DMS153 treated with DMSO at 0.1 percent for 48 hours (cell line): ENCODE measurements at regions not wholly inside any gene's neighbourhood (a gene's known extent, or its start where the extent isn't known, plus 50 kb on each side); places are given as distances from the start of the nearest gene placed in this dataset.
A peak's percentile ranks its signal among the peaks of the same experiment; 100 is the strongest.

Experiments used
- DNase-seq: peaks from one replicate; lab custom pipeline; 2025; ENCODE audit not compliant: unreplicated experiment; lab: John Stamatoyannopoulos, UW

DNA sequence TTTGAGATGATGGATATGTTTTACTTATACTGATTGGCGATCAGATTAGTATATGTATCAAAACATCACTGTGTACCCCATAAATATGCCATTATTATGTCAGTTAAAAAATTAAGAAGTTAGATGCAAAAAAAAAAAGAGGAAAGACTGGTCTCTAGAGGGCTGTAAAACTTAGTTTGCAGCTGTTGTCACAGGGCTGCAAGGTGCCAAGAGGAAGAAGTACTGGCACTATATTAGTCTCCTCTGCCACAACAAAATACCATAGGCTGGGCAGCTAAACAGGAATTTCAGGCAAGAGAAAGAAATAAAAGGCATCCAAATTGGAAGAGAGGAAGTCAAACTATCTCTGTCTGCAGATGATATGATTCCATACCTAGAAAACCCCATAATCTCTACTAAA lies 177.8 kb upstream of the PLPP4 start:
- no peak for DNase-seq

DNA sequence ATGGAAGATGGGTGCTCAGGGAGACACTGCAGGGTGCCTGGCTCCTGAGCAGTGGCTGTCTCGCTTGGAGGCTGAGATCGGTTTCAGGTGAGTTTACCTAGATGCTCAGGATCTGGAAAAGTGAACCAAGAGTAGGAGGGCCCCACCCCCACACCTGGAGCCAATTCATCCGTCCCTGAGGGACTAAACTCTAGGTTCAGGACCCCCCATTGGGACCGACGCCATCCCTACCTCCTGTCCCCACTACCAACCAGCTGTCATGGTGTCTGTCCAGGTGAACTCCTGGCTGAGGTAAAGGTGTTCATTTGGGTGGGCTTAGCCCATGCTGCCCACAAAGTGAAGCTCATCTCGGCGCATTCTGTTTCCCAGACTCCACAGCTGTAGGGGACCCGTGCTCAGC lies 174.6 kb upstream of the PLPP4 start:
- no peak for DNase-seq

DNA sequence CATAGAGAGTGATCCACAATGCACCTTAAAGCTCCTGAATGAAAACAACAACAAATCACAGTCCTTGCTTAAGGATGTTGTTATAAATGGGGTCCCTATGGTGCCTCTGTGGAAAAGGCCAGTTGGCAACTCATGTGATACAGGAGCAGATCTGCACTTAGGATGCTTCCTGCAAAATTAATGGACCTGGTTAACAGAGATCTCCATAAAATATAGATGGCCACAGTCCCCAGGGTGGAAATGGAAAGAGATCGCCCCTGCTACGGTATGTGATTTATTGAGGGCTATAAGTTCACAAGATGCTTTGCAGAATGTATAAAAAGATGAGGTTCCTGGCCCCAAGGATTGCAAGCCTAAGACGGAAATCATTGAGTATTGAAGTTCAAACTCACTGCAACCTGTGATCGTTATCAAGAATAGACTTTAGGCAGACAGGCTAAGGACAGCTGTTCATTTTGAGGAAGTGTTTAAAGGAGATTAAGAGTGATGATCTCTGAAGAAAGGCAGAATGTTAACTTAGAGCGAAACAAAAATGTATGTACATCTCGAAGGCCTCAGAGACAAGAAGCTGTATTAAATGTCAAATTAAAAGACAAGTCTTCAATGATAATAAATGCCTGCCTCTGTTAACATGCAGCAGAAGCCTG lies 174.1 kb upstream of the PLPP4 start:
- no peak for DNase-seq

DNA sequence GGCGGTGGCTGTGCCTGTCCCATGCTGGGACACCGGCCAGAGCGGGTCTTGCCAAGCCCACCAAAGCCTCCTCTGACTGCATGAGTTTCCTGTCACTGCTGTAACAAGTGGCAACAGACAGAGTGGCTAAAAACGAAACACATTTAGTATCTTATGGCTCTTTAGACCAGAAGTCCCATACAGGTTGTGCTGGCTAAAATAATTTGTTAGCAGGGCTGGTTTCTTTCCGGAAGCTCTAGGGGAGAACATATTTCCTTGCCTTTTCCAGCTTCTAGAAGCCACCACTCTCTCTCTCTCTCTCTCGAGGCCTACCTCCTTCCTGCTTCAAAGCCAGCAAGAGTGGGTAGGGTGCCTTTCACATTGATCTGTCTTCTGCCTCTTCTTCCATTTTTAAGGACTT lies 171.6 kb upstream of the PLPP4 start:
- DNase-seq = no peak

DNA sequence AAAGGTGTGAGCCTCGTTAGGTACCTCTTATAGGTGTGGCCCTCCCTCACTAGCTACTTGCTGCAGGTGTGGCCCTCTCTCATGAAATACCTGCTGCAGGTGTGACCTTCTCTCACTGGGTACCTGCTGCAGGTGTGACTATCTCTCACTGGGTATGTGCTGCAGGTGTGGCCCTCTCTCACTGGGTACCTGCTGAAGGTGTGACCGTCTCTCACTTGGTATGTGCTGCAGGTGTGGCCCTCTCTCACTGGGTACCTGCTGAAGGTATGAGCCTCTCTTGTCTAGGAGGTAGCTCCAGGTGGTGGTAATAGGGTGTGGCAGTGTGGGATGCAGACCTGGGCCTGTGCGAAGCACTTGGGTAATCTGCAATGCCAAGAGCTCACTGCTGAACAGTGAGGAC lies 170.7 kb upstream of the PLPP4 start:
- no peak for DNase-seq

DNA sequence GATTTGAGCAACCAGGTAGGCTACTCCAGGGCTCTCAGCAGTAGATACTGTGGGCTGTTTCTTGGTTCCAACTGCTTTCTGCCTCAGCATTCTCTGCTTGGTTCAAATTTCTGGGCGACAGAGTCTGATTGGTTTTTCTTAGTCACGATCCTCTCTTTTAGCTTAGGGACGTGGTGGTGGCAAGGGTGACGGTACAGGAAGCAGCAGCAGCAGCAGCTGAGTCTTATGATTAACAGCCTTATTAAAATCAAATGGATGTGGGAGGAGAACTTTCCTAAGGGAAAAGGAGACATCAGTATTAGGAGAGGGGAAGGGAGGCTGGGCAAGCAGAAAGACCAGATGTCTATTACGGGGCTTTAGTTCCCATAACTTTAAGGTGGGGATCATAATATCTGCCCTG lies 156.5 kb upstream of the PLPP4 start:
- no peak for DNase-seq

DNA sequence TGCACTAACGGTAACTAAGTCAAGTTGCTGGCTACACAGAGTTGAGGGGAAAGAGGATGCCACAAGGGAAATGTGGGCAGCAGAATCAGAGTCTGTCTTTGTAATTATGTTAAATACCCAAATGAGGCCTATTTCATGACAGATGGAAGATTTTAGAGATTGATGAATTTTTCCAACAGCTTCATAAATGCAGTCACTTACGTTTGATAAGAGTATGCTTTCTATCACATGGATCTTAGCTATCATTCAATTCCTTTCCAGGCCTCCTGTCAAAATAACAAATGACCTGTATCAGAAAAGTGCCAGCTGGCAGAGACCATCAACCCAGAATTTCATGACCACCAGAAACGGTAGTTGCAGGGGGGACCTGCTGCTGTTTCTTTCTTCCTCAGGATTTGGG lies 148.4 kb upstream of the PLPP4 start:
- DNase-seq = no peak

DNA sequence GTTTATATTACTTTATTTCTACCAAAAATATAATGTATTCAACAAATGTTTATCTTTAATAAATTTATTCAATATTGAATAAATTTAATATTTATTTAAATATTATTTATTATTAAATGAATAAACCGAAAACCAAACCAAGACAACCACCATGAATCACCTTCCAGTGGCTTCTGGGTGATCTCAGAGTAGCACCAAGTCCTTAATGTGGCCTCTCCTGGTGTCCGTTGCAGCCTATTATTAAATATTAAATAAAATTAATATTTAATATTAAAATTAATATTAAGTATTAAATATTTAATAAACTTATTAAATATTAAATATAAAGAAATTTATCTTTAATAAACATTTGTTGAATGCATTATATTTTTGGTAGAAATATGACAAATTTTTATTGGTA lies 143.3 kb upstream of the PLPP4 start:
- DNase-seq = no peak

DNA sequence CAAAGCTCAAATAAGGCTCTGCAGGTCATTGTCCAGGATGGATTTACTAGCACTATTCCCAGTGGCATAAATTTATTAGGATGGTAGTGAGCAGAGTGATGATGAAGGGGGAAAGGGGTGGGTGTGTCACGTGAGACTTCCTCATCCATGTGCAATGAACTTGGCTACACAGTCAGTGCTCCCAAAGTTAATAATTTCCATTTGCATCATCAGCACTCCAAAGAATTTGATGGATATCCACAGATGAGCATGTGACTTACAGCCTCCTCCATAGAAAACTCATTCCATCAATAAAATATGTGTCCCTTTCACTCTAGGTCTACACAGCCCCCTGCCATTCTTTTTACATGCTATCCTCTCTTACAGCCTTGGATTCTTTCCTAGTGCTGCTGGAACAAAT lies 142.6 kb upstream of the PLPP4 start:
- DNase-seq = no peak

DNA sequence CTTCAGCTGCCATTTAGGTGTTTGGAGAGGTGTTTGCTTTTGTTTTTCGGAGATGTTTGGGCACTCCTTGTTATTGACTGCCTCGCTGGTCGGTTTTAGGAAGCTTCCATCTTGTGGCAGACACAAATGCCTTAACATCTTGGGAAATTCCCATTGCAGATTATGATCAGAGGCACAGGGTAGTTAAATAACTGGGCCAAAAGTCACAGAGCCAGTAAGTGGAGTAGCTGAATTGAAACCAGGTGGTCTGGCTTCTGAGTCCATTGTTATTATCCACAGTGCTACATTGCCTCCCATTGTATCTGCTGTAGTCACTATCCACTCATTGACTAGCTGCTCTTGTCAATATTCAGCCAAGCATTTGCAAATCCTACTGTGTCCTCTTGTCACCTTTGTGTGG lies 138.2 kb upstream of the PLPP4 start:
- no peak for DNase-seq

DNA sequence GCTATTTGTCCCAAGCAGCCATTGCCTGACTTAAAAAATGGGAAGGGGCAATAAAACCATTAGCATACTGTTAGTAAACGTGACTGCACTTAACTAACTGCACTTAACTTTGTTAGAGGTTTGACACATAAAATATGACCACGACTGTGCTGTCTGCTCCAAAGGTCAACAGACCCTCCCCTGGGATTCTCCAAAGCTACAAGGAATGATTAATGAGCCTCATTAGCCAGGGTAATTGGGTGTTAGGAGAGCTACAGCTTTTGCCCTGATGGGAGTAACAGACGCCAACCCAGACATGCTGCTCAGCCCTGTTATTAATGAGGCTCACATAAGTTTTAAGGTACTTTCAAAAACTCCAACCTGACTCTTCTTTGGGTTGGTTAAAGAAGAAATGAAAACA lies 129.4 kb upstream of the PLPP4 start:
- DNase-seq = no peak

DNA sequence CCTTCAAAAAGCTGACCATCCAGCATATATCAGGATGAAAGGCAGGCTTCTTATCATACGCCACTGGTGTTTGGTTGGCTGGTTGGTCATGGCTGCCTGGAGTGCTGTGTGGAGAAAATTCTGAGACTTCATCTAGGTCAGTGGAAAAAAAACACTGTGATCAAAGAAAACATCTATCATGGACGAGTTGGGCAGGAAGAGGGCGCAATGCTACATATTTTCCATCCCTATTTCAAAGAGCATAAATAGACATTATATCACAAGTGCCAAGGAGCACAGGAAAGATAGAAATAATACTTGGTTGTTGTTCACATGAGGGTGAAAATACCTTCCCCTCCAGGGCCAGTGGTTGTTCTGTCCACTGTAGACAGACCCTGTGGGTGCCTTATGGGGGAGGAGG lies 128.4 kb upstream of the PLPP4 start:
- no peak for DNase-seq

DNA sequence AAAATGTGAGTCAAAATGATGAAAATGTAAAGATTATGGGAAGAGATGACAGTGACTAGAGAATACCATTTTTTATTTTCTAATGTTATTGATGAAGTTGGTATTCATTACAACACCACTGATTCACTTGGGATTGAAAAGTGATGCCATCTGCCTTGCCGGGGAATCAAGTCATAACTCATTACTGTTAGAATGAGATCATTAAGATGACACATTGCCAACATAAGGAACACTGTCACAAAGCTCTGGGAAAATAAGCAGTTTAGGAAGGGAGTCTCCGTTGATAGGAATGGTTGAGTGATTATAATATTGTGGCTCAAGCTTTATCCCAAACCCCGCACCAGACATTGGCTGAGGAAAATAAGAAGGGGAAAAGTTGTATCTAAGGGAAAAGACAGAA lies 121.5 kb upstream of the PLPP4 start:
- no peak for DNase-seq

DNA sequence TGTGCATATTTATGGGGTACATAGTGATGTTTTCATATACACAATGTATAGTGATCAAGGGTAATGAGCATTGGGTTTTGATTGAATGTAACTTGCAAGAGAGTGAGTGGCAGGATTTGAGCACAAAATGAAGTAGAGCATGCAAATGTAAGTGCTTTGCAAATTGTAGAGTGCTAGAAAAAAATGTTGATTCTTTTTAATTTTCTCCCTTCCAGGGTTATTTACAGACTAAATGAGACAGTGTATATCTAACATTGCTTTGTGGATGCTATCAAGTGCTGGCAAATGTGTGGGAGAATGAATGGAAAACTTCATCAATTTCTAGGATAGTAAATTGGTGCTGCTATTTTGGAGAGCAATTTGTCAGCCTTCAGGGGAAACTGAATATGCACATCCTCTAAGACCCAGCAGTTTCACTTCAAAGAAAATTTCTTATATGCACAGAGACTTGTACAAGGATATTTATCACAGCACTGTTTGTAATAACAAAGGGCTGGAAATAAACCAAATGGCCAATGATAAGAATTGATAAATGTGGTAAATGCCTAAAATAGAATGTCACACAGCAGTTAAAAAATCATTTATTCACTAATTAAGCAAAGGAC lies 120.6 kb upstream of the PLPP4 start:
- DNase-seq = no peak

DNA sequence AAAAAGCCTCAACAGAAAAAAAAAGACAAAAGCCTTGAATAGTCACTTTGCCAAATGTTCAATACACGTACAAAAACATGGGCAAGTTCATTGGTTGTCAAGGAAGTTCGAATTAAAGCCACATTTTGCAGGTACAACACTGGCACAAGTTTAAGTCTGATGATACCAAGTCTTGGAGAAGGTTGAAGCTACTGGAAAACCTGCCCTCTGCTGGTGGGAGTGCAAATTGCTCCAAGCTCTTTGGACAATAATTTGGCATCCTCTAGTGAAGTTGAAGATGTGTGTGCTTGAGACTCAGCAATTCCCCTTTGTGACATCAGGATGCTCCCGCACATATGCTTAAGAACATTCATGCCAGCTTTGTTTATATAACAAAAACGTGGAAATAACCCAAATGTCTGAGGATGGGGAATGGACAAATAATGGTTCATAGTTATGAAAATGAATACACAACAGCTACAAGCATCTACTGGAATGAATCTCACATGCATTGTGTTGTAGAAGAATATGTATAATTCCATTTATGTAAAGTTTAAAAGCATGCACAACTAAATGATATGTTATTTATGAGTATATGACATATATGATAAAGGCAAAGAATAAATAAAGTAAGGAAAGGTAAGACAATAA lies 120.0 kb upstream of the PLPP4 start:
- DNase-seq = peak; percentile 11

DNA sequence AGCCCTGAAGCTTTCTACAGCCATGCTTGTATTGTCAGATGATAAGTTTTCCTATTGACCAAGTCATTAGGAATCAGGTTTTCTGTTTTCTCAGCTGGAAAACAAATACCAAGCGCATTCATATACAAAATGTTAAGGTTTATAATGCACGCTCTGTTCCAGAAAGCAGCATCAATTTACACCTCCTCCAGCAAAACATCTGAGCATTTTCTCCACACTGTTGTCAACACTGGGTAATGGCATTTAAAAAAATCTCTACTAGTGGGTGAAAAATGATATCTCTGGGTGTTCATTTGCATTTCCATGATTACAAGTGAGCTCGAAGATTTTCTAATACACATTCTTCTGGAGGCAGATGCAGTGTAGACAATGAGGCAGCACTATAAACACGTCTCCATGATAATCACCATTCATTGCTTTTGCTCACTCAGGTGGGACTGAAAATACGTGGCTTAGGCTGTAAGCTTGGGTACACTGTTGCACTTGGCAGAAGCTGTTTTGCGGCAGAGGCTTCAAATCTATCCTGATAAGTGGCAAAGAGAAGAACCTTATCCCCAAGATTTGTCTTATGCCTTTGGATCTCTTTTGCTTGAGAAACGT lies 114.8 kb upstream of the PLPP4 start:
- DNase-seq = no peak

DNA sequence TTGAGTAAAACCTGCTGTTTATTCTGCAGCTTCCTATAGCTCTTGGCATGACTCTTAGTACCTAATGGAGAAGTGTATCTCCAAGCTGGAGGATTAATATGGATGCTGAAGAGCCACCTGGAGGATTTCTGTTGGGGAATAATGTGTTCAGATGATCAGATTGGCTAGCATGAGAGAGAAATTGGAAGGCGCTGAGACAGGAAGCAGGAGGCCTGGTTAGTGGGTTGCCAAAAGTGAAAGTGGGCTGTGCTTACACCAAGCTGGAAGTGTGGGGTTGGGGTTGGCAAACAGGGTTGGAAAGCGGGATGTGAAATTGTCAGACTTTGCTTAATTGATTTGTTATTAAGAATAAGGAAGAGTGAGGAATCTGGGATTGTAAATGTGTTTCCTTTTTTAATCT lies 111.8 kb upstream of the PLPP4 start:
- no peak for DNase-seq

DNA sequence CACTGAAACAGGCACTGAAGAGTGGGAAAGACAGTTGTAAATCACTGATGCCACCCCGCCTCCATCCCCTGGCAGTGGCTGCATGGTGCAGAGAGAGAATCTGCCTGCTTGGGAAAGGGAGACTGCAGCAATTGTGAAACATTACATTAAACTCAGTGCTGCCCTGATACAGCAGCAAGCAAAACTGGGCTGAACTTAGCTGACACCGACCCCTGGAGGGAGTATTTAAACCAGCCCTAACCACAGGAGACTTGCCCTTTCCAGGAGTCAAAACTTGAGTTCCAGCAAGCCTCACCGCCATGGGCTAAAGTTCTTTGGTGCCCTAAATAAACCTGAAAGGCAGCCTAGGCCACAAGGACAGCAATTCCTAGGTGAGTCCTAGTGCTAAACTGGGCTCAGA lies 109.4 kb upstream of the PLPP4 start:
- no peak for DNase-seq

DNA sequence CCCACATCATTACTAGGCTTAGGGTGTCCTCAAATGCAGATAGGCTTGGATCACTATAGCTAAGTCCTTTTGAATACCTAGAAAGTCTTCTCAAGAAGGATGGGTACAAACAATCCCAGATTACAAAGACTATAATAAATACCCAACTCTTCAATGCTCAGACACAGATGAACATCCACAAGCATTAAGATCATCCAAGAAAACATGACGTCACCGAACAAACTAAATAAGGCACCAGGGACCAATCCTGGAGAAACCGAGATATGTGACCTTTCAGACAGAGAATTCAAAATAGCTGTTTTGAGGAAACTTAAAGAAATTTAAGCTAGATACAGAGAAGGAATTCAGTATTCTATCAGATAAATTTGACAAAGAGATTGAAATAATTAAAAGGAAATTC lies 108.0 kb upstream of the PLPP4 start:
- no peak for DNase-seq

DNA sequence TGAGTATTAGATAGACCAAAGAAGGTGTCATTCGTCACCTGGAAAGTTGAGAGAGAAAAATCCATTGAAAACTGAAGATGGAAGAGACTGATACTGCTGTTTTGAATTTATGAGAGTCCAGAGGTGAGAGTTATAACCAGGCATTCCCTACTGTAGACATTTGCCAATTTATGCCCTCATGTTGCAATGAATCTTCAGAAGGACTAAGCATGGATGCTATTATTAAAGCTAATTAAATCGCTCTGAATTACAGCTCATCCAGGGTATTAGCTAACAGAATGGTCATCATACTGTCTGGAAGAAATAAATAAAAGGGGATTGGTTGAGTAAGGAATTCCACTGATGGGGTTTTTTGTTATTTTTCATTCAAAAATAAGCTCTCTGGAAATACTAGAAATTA lies 101.6 kb upstream of the PLPP4 start:
- DNase-seq = no peak

DNA sequence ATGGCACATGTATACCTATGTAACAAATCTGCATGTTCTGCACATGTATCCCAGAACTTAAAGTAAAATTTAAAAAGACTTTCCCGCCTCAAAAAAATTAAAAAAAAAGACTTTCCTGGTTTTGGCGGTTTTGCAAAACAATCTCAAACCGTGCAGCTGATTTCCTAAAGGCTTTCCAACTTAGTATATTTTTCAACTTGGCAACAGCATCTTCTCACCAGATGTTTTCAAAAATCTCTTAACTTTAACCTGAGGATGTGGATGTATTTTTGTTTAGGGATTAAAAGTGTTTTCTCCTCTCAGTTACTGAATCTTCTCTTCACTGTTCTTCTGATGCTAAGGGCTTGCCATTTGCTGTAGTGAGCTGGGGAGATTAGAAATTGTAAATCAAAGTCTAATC lies 96.5 kb upstream of the PLPP4 start:
- no peak for DNase-seq

DNA sequence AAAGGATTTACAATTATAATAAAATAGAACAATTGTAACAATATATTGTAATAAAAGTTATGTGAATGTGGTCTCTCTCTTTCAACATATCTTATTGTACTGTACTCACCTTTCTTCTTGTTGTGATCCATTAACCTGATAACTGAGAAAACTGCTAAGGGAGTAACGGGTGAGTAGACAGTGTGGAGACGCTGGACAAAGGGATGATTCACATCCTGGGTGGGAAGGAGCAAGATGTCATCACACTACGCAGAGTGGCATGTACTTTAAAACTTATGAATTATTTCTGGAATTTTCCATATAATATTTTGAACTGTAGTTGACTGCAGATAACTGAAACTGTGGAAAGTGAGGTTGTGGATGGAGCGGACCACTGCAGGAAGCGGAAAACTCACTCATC lies 91.2 kb upstream of the PLPP4 start:
- DNase-seq = no peak

DNA sequence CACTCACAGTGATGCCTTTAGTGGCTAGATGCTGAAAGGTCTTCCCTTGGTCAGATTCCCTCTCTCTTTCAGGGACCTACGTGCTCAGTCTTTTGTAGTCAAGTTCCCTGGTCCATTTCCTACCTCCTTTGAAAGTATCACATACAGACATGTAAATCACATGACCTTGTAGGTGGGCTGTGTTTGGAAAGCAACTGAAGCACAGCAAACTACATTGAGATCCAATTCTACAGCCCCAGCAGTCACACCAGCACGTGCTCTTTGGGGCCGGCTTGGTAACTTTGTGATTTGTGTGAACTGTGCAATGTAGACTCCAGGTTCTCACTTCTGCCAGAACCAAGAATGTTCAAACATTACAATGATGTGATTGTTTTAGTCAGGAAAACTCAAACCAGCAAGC lies 89.7 kb upstream of the PLPP4 start:
- DNase-seq = no peak
